Stimulated activated CD4-positive, alpha-beta T cell treated with anti-CD3 and anti-CD28 coated beads, TNF-alpha, amount 100 ng/mL, for 48 hours (primary cell): ENCODE measurements at regions not wholly inside any gene's neighbourhood (a gene's known extent, or its start where the extent isn't known, plus 50 kb on each side); places are given as distances from the start of the nearest gene placed in this dataset.
"Not testable (repeated sequence)": the region's sequence is repeated elsewhere in the genome, so short reads cannot be mapped to it uniquely, and the experiment has no call there.

Source experiments
- DNase-seq, 3 donors: peaks; one replicate each; pipeline ENCODE4 v3.0.0-alpha.2; 2020; ENCODE audit warnings: low read depth in 3 of 3

- DNase-seq, result no peak
Measured at GRCh38 chr4:64014647-64015046, 394.6 kb downstream of the TECRL start.

- DNase-seq, result no peak
Measured at GRCh38 chr4:64001229-64001898, 407.9 kb downstream of the TECRL start.

GRCh38 chr4:64000241-64000640 lies 409.0 kb downstream of the TECRL start:
- no peak for DNase-seq

- DNase-seq, result no peak
Measured at GRCh38 chr4:63986253-63986652, 423.0 kb downstream of the TECRL start.

GRCh38 chr4:63983224-63983623 lies 426.0 kb downstream of the TECRL start:
- DNase-seq, result no peak

- DNase-seq, result no peak
Measured at GRCh38 chr4:63965875-63966274, 443.4 kb downstream of the TECRL start.

- not testable (repeated sequence) for DNase-seq
Measured at GRCh38 chr4:63942706-63943286, 466.5 kb downstream of the TECRL start.

GRCh38 chr4:63937961-63938360 lies 471.3 kb downstream of the TECRL start:
- no peak for DNase-seq

GRCh38 chr4:63922146-63922545 lies 487.1 kb downstream of the TECRL start:
- no peak for DNase-seq

GRCh38 chr4:63921561-63921960 lies 487.7 kb downstream of the TECRL start:
- no peak for DNase-seq

- no peak for DNase-seq
Measured at GRCh38 chr4:63919636-63920365, 489.4 kb downstream of the TECRL start.

- no peak for DNase-seq
Measured at GRCh38 chr4:63906660-63907183, 502.5 kb downstream of the TECRL start.

GRCh38 chr4:63904201-63904600 lies 505.0 kb downstream of the TECRL start:
- no peak for DNase-seq

- no peak for DNase-seq
Measured at GRCh38 chr4:63901304-63901703, 507.9 kb downstream of the TECRL start.

GRCh38 chr4:63898961-63899360 lies 510.3 kb downstream of the TECRL start:
- no peak for DNase-seq

GRCh38 chr4:63894161-63894560 lies 515.1 kb downstream of the TECRL start:
- DNase-seq, result no peak

GRCh38 chr4:63869370-63869769 lies 539.9 kb downstream of the TECRL start:
- DNase-seq, result no peak

GRCh38 chr4:63851496-63851895 lies 557.8 kb downstream of the TECRL start:
- DNase-seq, result no peak

GRCh38 chr4:63841266-63841665 lies 568.0 kb downstream of the TECRL start:
- no peak for DNase-seq

- DNase-seq, result no peak
Measured at GRCh38 chr4:63831590-63832155, 577.6 kb downstream of the TECRL start.

- no peak for DNase-seq
Measured at GRCh38 chr4:63817196-63817865, 591.9 kb downstream of the TECRL start.
